ENCODE measurements at regions not wholly inside any gene's neighbourhood (a gene's known extent, or its start where the extent isn't known, plus 50 kb on each side); places are given as distances from the start of the nearest gene placed in this dataset.

- no peaks in the 10 kb centered on the region for H3K9me3 Mint-ChIP-seq
- H3K27ac Mint-ChIP-seq: no peak overlapping the region
- no peaks in the 10 kb centered on the region for H3K36me3 Mint-ChIP-seq (ENCODE audit: low read depth)
- H3K27me3 ChIP-seq (ENCODE audit: control insufficient read depth, insufficient read depth, low read length, poor library complexity, severe bottlenecking): no peaks in the 10 kb centered on the region
- no peak for DNase-seq
- peaks cover 16% of the 10 kb centered on the region for H3K4me1 Mint-ChIP-seq
- H3K27ac ChIP-seq (ENCODE audit: low read depth, low read length): no peak overlapping the region
- peaks cover 10% of the 10 kb centered on the region for H3K4me1 ChIP-seq (ENCODE audit: control insufficient read depth, insufficient read depth, low read length)
- no peak overlapping the region for H3K4me3 Mint-ChIP-seq
- H3K9ac ChIP-seq (ENCODE audit: extremely low read depth, low read length, poor library complexity, severe bottlenecking): no peak overlapping the region
- H3K4me3 ChIP-seq (ENCODE audit: low read length): no peak overlapping the region
- H3K36me3 ChIP-seq (ENCODE audit: control insufficient read depth, insufficient read depth, low read length): no peaks in the 10 kb centered on the region
- TF ChIP-seq, protein P1, sequence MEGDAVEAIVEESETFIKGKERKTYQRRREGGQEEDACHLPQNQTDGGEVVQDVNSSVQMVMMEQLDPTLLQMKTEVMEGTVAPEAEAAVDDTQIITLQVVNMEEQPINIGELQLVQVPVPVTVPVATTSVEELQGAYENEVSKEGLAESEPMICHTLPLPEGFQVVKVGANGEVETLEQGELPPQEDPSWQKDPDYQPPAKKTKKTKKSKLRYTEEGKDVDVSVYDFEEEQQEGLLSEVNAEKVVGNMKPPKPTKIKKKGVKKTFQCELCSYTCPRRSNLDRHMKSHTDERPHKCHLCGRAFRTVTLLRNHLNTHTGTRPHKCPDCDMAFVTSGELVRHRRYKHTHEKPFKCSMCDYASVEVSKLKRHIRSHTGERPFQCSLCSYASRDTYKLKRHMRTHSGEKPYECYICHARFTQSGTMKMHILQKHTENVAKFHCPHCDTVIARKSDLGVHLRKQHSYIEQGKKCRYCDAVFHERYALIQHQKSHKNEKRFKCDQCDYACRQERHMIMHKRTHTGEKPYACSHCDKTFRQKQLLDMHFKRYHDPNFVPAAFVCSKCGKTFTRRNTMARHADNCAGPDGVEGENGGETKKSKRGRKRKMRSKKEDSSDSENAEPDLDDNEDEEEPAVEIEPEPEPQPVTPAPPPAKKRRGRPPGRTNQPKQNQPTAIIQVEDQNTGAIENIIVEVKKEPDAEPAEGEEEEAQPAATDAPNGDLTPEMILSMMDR (conservative IDR thresholded peaks at IDR 0.05): no peak
- H3K9me3 ChIP-seq (ENCODE audit: control insufficient read depth, low read length): no peaks in the 10 kb centered on the region
- WGBS, 2 experiments (ENCODE audit: insufficient coverage in 1 of 2, insufficient read length in 1 of 2): 92 to 94% methylated on average over 2 to 5 of the region's 5 CpGs
- no peaks in the 10 kb centered on the region for H3K27me3 Mint-ChIP-seq (ENCODE audit: insufficient read depth)
Observed at GRCh38 chr6:151698931-151699700, 108.4 kb upstream of the ESR1 start.

GRCh38 chr6:151699719-151700118, 107.8 kb upstream of the ESR1 start:
- TF ChIP-seq, protein P1 (conservative IDR thresholded peaks at IDR 0.05): no peak
- no peaks in the 10 kb centered on the region for H3K27me3 Mint-ChIP-seq (ENCODE audit: insufficient read depth)
- H3K4me1 Mint-ChIP-seq: peaks cover 16% of the 10 kb centered on the region
- Histone ChIP-seq H3K4me1 (ENCODE audit: control insufficient read depth, insufficient read depth, low read length) (peaks cover 10% of the 10 kb centered on the region), H3K27ac (ENCODE audit: low read depth, low read length) (no peak overlapping the region), H3K9me3 (ENCODE audit: control insufficient read depth, low read length) (no peaks in the 10 kb centered on the region), H3K27me3 (ENCODE audit: control insufficient read depth, insufficient read depth, low read length, poor library complexity, severe bottlenecking) (no peaks in the 10 kb centered on the region), H3K9ac (ENCODE audit: extremely low read depth, low read length, poor library complexity, severe bottlenecking) (no peak overlapping the region), H3K4me3 (ENCODE audit: low read length) (no peak overlapping the region), H3K36me3 (ENCODE audit: control insufficient read depth, insufficient read depth, low read length) (no peaks in the 10 kb centered on the region)
- no peak overlapping the region for H3K4me3 Mint-ChIP-seq
- DNase-seq: no peak
- no peaks in the 10 kb centered on the region for H3K36me3 Mint-ChIP-seq (ENCODE audit: low read depth)
- no peak overlapping the region for H3K27ac Mint-ChIP-seq
- 91 to 95% methylated on average over 1 to 4 of the region's 4 CpGs for WGBS, 2 experiments (ENCODE audit: insufficient coverage in 1 of 2, insufficient read length in 1 of 2)
- no peaks in the 10 kb centered on the region for H3K9me3 Mint-ChIP-seq

DNA sequence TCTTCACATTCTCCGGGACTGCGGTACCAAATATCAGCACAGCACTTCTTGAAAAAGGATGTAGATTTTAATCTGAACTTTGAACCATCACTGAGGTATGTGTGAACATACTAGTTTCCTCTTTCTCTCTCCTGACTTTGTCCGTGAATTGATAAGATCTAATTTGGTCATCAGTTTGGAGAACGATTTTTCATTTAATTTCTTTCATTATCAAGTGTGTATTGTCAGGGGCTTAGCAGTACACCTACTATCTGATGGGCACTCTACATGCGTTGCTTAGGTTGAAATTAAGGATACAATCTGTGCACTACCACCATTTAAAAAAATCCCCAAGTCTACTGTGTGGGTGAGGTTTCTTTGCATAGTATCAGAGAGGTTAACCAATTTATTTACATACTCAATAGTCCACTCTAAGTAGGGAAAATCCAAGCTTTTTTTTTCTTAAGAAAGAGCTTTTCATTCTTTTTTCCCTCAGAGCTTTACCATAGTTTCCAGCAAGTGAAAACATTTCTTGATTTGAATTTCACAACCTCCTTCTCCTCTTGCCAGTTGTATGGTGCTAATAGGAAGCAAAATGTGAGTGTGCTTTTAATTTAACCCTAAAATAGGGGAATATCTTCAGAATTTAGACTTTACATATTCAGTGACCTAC, 105.4 kb upstream of the ESR1 start:
- Histone ChIP-seq H3K27ac (ENCODE audit: low read depth, low read length) (no peak overlapping the region), H3K9ac (ENCODE audit: extremely low read depth, low read length, poor library complexity, severe bottlenecking) (no peak overlapping the region), H3K9me3 (ENCODE audit: control insufficient read depth, low read length) (no peaks in the 10 kb centered on the region), H3K36me3 (ENCODE audit: control insufficient read depth, insufficient read depth, low read length) (no peaks in the 10 kb centered on the region), H3K27me3 (ENCODE audit: control insufficient read depth, insufficient read depth, low read length, poor library complexity, severe bottlenecking) (no peaks in the 10 kb centered on the region), H3K4me3 (ENCODE audit: low read length) (no peak overlapping the region), H3K4me1 (ENCODE audit: control insufficient read depth, insufficient read depth, low read length) (peaks cover 15% of the 10 kb centered on the region)
- Mint-ChIP-seq H3K27me3 (ENCODE audit: insufficient read depth) (no peaks in the 10 kb centered on the region), H3K4me3 (no peak overlapping the region), H3K4me1 (peaks cover 24% of the 10 kb centered on the region), H3K36me3 (ENCODE audit: low read depth) (no peaks in the 10 kb centered on the region), H3K27ac (no peak overlapping the region), H3K9me3 (no peaks in the 10 kb centered on the region)
- TF ChIP-seq, protein P1 (conservative IDR thresholded peaks at IDR 0.05): no peak
- no peak for DNase-seq
- WGBS, 2 experiments (ENCODE audit: insufficient coverage in 1 of 2, insufficient read length in 1 of 2): 93 to 97% methylated on average over 4 to 5 of the region's 5 CpGs

Data from endodermal cell (in vitro differentiated cells).